ENCODE measurements at regions not wholly inside any gene's neighbourhood (a gene's known extent, or its start where the extent isn't known, plus 50 kb on each side); places are given as distances from the start of the nearest gene placed in this dataset.

GRCh38 chr5:24791326-24791725, 146.5 kb upstream of the CDH10 start:
- DNase-seq: no peak

GRCh38 chr5:24789611-24790351, 145.0 kb upstream of the CDH10 start:
- no peak for DNase-seq

- no peak for DNase-seq
Measured at GRCh38 chr5:24788829-24789514, 144.2 kb upstream of the CDH10 start.

DNA sequence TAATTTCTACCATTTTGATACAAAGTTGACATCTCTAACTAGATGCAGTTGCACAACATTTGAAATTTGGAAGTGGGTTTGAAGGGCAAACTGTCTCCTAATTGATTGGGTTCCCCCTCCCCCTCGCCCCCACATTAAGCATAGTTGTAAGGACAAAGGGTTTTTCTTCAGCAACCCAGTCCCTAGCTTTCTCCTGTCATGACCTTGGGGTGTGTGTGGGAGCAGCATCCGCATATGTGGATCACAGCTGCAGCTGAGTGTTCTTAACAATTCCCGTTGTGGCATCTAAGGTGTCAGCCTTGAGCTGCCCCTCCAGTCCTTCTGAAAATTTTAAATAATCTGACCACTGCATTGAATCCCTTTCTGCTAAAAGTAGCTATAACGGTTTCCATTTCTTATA, 141.3 kb upstream of the CDH10 start:
- DNase-seq: no peak

GRCh38 chr5:24783596-24783995, 138.8 kb upstream of the CDH10 start:
- DNase-seq: no peak

DNA sequence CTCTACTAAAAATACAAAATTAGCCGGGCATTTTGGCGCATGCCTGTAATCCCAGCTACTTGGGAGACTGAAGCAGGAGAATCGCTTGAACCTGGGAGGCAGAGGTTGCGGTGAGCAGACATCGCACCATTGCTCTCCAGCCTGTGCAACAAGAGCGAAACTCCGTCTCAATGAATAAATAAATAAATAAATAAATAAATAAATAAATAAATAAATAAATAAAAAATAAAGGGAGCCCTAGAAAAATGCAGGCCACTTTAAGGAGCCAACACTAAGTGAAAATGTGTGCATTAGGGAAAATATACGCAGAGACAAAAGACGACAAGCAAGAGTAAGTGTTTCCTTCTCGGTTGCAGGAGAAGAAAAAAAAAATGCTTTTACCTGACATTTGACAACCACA, 132.6 kb upstream of the CDH10 start:
- DNase-seq: no peak

GRCh38 chr5:24773261-24773660, 128.5 kb upstream of the CDH10 start:
- no peak for DNase-seq

DNA sequence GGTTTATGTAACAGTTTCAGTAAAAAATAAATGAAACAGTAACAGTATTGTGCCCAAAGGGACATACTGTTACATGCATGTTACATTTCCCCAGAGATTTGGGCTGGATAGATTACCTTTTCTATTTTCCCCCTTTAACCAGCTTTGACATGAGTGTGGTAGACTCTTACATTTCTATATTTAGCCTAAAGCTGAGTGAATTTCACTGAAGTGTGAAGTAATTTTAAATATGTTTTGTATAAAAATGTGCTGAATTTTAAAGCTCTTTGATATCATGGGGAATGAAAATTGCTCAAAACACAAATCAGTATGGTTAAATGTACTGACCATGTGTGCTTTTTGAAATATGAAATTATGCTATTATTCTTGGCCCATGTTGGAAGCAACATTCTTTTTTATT, 122.3 kb upstream of the CDH10 start:
- DNase-seq: no peak

DNA sequence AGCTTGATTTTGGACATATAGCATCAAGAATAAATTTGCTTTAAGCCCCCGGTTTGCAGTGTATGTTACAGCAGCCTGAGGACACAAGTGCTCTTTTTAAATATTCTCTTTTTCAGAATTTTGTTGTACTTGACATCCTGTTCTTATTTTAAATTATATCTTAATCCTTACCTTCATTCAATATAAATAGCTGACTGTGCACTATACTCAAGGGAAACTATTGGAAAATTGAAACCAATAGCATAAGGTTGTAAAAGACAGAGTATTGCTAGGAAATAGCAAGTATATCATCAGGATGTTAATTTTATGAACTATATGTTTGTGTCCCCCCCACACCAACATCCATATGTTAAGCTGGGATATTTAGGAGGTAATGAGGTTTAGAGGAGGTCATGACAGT, 120.4 kb upstream of the CDH10 start:
- DNase-seq: no peak

DNA sequence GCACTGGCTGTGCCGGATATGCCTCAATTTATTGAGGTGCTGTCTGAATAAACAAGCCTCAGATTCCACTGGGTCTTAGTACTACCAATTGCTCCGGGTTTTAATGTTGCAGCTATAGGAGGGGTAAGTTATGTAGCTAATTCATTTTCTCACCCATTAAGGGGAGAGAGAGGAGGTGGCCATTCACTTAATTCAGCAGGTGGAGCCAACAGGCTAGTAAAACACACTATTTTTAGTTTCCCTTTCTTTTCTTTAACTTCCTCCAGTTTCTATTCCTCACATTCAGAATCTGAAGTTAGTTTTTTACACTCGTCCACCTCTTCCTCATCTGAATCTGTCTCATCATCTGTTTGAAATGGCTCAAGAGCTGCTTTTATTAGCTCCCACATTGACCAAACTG, 105.6 kb upstream of the CDH10 start:
- no peak for DNase-seq

DNA sequence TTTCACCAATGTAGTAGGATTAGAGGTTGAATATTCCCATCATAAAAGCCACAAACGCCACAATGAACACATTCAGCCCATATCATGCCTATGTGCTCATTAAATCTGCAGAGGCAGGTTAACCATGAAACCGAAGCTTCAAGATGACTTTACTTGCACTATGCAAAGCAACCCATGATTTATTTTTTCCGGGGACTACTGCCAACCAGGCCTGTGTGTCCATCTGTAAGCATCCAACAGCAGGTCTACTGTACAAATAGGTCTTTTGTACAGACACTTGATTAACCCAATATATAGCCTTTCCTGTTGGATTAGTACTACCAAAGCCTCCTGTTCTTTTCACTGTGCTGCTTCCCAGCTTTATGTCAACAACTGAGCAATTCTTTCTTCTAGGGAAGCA, 104.9 kb upstream of the CDH10 start:
- no peak for DNase-seq

DNA sequence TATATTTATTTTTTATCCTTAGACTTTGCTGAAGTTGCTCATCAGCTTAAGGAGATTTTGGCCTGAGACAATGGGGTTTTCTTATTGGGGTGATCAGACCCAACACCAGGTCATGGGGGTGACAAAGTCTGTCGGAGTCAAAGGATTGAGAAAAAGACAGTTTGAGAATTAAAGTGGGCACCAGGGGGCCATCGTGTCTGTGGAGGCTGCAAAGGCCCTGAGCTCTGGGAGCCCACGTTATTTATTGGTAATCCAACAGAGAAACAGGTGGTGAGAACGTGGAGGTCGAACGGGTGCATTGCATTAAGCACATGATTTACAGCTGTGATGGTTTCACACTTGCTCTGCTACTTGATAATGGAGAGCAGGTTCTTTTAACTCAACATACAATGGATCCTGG, 102.5 kb upstream of the CDH10 start:
- no peak for DNase-seq

GRCh38 chr5:24742334-24742733, 97.6 kb upstream of the CDH10 start:
- DNase-seq: no peak

- no peak for DNase-seq
Measured at GRCh38 chr5:24737163-24737562, 92.4 kb upstream of the CDH10 start.

DNA sequence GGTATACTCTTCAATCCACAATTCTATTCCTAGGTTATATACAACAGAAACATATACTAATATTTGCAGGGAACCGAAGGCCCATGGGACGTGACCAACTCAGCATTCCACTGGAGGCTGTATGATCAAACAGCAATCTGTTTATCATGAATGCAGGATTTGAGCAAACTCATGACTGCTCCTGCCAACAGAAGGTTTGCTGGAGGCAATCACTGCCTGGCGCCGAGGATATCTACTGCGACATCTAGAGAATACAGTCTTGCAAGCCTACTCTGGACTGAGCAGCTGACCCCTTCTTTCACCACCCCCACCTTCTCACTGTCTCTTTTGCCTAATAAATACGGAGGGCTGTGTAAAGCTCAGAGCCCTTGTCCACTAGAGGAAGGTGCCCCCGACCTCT, 90.5 kb upstream of the CDH10 start:
- no peak for DNase-seq

GRCh38 chr5:24732184-24732583, 87.4 kb upstream of the CDH10 start:
- DNase-seq: no peak

DNA sequence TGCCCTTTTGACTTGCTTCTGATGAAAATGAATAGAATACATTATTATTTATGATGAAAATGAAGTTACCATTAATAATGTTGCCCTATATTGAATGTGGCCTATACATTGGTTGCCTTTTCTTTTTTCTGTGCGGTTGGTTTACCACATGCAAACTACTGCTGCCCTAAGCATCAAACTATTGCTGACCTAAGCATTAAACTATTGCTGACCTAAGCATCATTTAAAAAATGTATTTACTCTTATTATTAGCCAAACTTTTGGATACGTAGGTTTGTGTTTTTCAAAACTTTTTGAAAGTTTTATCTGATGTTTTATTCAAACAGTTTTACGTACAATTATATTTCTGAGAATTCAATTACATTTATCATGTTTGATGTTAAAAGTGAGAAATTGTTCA, 76.0 kb upstream of the CDH10 start:
- no peak for DNase-seq

DNA sequence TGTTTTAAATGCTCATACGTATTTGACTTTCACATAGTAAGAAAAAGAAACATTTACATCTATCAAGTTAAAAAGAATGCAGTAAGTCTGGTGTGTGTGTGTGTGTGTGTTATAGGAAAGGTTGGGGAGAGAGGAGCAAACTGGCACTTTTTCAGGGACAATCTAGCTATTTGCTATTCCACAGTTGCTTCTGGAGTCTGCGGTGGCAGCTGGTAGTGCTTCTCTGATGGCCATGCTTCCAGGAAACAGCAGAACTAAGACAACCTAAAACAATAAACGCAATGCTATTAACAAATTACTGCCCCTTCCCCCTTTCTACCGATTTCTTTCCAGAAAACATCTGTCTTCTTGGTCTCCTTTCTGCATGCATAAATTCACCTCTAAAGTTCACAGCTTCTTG, 70.0 kb upstream of the CDH10 start:
- DNase-seq: no peak

DNA sequence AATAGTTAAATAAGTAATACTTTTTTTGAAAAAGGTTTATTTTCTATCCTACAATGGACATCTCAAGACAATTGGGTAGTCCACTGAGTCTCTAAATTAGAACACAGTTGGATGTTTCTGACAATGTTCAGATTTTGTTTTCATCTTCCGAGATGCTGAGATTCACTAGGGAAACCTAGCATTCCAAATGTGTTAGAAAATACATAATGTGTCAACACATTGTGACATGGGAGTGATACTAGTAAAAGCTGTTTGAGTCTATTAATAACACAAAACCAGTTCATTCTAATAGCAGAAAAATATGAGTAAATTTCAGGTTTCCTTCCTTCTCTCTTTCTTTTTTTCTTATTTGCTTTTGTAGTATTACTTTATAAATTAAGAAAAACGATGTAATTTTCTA, 68.2 kb upstream of the CDH10 start:
- DNase-seq: no peak

DNA sequence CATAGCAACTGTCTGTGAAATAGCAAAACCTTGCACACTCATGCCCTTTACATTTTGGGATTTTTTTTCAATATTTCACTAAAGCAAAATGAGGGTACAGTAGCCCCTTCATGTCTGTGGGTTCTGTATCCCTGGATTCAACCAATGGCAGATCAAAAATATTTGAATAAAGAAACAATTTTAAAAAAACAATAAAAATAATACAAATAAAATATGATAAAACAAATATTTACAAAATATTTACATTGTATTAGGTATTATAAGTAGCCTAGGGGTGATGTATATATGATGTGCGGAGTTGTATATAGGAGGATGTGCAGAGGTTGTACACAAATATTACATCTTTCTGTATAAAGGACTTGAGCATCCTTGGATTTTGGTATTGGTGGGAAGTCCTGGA, 67.3 kb upstream of the CDH10 start:
- DNase-seq: no peak

DNA sequence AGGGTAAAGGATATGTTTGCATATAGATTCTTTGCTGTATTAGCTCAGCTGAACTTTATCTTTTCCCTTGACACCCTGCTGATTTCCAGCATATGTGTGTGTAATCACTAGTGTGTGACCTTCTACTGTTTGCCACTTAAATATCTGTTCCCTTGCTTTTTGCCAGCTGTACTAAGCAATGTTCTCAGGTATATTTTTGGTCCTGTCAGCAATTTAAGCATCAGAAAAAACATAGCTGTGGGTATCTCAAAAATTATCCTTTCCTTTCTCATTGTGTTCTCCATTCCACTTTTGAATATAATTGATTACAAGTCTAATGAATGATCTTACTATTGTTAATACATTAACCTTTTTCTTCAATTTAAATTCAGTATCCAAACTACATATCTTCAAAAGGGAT, 59.2 kb upstream of the CDH10 start:
- DNase-seq: no peak
